IMR-90 (cell line): ENCODE measurements at regions not wholly inside any gene's neighbourhood (a gene's known extent, or its start where the extent isn't known, plus 50 kb on each side); places are given as distances from the start of the nearest gene placed in this dataset.

ENCODE experiments used
- ATAC-seq: fragments of 200-7000 bp; cut with Tn5 transposase; 2 replicates; pipeline ENCODE4 v1.9.1; 2020; ENCODE audit warnings: low read depth, mild to moderate bottlenecking, moderate library complexity
- BruUV-seq: library from RNA; stranded (reverse); fragments of 400-500 nt; replicated peaks from 2 replicates; lab custom pipeline; 2021; lab: Mats Ljungman, UMichigan
- CTCF ChIA-PET: fragments of 300-600 bp; formaldehyde crosslinking; extraction: SDS; loops from one replicate; lab custom pipeline; 2021; ENCODE audit warnings: antibody characterized with exemption; lab: Yijun Ruan, JAX
- POLR2A ChIA-PET: fragments of 300-600 bp; sonication (Branson Sonifier 250); formaldehyde crosslinking; loops from one replicate; lab custom pipeline; 2022; ENCODE audit warnings: antibody characterized with exemption; ENCODE audit not compliant: unreplicated experiment; lab: Charles Lee
- DNase-seq: peaks from one replicate; pipeline ENCODE4 v3.0.0; 2013
- H2AFZ ChIP-seq: replicated peaks from 2 replicates; pipeline ENCODE3; 2013; ENCODE audit warnings: low read length, mild to moderate bottlenecking; ENCODE audit not compliant: poor library complexity
- H2AK5ac ChIP-seq: 2 replicates; pipeline ENCODE4 v1.6.1; 2013; ENCODE audit warnings: low read depth, low read length, inconsistent platforms
- H2AK9ac ChIP-seq: replicated peaks from 2 replicates; pipeline ENCODE3; 2013; ENCODE audit warnings: mild to moderate bottlenecking, low read depth, low read length, moderate library complexity; ENCODE audit not compliant: poor library complexity
- H2BK120ac ChIP-seq: 2 replicates; pipeline ENCODE4 v1.6.1; 2013; ENCODE audit warnings: low read depth, low read length, inconsistent platforms
- H2BK15ac ChIP-seq: 3 replicates; pipeline ENCODE4 v1.6.1; 2013; ENCODE audit warnings: low read depth, low read length, inconsistent platforms
- H2BK20ac ChIP-seq: 2 replicates; pipeline ENCODE4 v1.6.1; 2013; ENCODE audit warnings: low read depth, mild to moderate bottlenecking, inconsistent platforms, low read length, moderate library complexity
- H2BK5ac ChIP-seq: 2 replicates; pipeline ENCODE4 v1.6.1; 2013; ENCODE audit warnings: mild to moderate bottlenecking, low read depth, low read length, inconsistent platforms; ENCODE audit not compliant: poor library complexity, severe bottlenecking
- H3K14ac ChIP-seq: replicated peaks from 2 replicates; pipeline ENCODE4 v1.6.1; 2013; ENCODE audit warnings: low read depth, low read length, inconsistent platforms
- H3K18ac ChIP-seq: 2 replicates; pipeline ENCODE4 v1.6.1; 2013; ENCODE audit warnings: low read depth, low read length, control low read depth
- H3K23ac ChIP-seq: 2 replicates; pipeline ENCODE4 v1.6.1; 2013; ENCODE audit warnings: low read depth, low read length, inconsistent platforms
- H3K27ac ChIP-seq: 2 replicates; pipeline ENCODE4 v1.5.1; 2013; ENCODE audit warnings: mild to moderate bottlenecking, control low read depth, low read length; ENCODE audit not compliant: insufficient read depth
- H3K27me3 ChIP-seq: 2 replicates; pipeline ENCODE4 v1.6.1; 2013; ENCODE audit warnings: low read length; ENCODE audit not compliant: control insufficient read depth, insufficient read depth
- H3K36me3 ChIP-seq: 2 replicates; pipeline ENCODE4 v1.6.1; 2013; ENCODE audit warnings: low read length, mixed read lengths; ENCODE audit not compliant: control insufficient read depth, insufficient read depth
- H3K4ac ChIP-seq: 2 replicates; pipeline ENCODE4 v1.6.1; 2013; ENCODE audit warnings: low read depth, low read length, inconsistent platforms
- H3K4me1 ChIP-seq: 2 replicates; pipeline ENCODE4 v1.6.1; 2013; ENCODE audit warnings: low read length, mixed read lengths; ENCODE audit not compliant: control insufficient read depth, insufficient read depth
- H3K4me2 ChIP-seq: 2 replicates; pipeline ENCODE4 v1.6.1; 2013; ENCODE audit warnings: low read depth, mild to moderate bottlenecking, control low read depth, low read length, moderate library complexity
- H3K4me3 ChIP-seq: 2 replicates; pipeline ENCODE4 v1.5.1; 2013; ENCODE audit warnings: low read depth, mild to moderate bottlenecking, control low read depth, low read length, moderate library complexity; ENCODE audit not compliant: insufficient read depth
- H3K56ac ChIP-seq: 2 replicates; pipeline ENCODE4 v1.6.1; 2013; ENCODE audit warnings: low read length, inconsistent platforms; ENCODE audit not compliant: insufficient read depth; ENCODE audit errors: extremely low read depth
- H3K79me1 ChIP-seq, 2 experiments: 2 replicates each; pipeline ENCODE4 v1.6.1; 2013; ENCODE audit warnings: low read length in 2 of 2, inconsistent platforms in 1 of 2, low read depth in 1 of 2
- H3K9ac ChIP-seq: 2 replicates; pipeline ENCODE4 v1.6.1; 2013; ENCODE audit warnings: low read depth, low read length, control low read depth
- H3K9me1 ChIP-seq: 2 replicates; pipeline ENCODE4 v1.6.1; 2013; ENCODE audit warnings: low read length, inconsistent platforms; ENCODE audit not compliant: insufficient read depth
- H3K9me3 ChIP-seq: 2 replicates; pipeline ENCODE4 v1.6.1; 2013; ENCODE audit warnings: low read length; ENCODE audit not compliant: control insufficient read depth, insufficient read depth
- H4K20me1 ChIP-seq: 2 replicates; pipeline ENCODE4 v1.6.1; 2013; ENCODE audit warnings: low read length, inconsistent platforms; ENCODE audit not compliant: insufficient read depth
- H4K5ac ChIP-seq: 2 replicates; pipeline ENCODE4 v1.6.1; 2013; ENCODE audit warnings: mild to moderate bottlenecking, low read depth, low read length, control low read depth
- H4K8ac ChIP-seq, 2 experiments: 2 replicates each; pipeline ENCODE4 v1.6.1; 2013; ENCODE audit warnings: low read depth in 2 of 2, low read length in 2 of 2, control low read depth in 1 of 2, inconsistent platforms in 1 of 2
- H4K91ac ChIP-seq: 2 replicates; pipeline ENCODE4 v1.6.1; 2013; ENCODE audit warnings: low read depth, low read length, inconsistent platforms; ENCODE audit not compliant: insufficient read depth
- BHLHE40 ChIP-seq: fragments of 150-350 bp; IDR thresholded peaks from 2 replicates; pipeline ENCODE4 v1.6.1; 2016; ENCODE audit warnings: mild to moderate bottlenecking, low read depth, low read length
- CEBPB ChIP-seq: IDR thresholded peaks from 2 replicates; pipeline ENCODE4 v1.6.1; 2012; ENCODE audit warnings: low read depth, low read length, improper control_type of control experiment
- CHD1 ChIP-seq: IDR thresholded peaks from 2 replicates; pipeline ENCODE4 v1.6.1; 2012; ENCODE audit warnings: low read depth, low read length, improper control_type of control experiment
- CTCF ChIP-seq: conservative IDR thresholded peaks from 2 replicates; pipeline ENCODE4 v1.5.1; 2012; ENCODE audit warnings: mild to moderate bottlenecking, low read depth, low read length, improper control_type of control experiment
- ELK1 ChIP-seq: fragments of 150-350 bp; IDR thresholded peaks from 2 replicates; pipeline ENCODE4 v1.6.1; 2016; ENCODE audit warnings: low read depth, mild to moderate bottlenecking, low read length, moderate library complexity, borderline replicate concordance
- FOS ChIP-seq: fragments of 150-350 bp; IDR thresholded peaks from 2 replicates; pipeline ENCODE4 v1.6.1; 2016; ENCODE audit warnings: low read depth, low read length
- MAFK ChIP-seq: IDR thresholded peaks from 2 replicates; pipeline ENCODE4 v1.6.1; 2012; ENCODE audit warnings: low read depth, low read length, improper control_type of control experiment
- MAZ ChIP-seq: IDR thresholded peaks from 2 replicates; pipeline ENCODE4 v1.6.1; 2012; ENCODE audit warnings: low read depth, mild to moderate bottlenecking, low read length, improper control_type of control experiment, moderate library complexity, borderline replicate concordance
- MXI1 ChIP-seq: IDR thresholded peaks from 2 replicates; pipeline ENCODE4 v1.6.1; 2012; ENCODE audit warnings: low read depth, mild to moderate bottlenecking, low read length, moderate library complexity, borderline replicate concordance
- NFE2L2 ChIP-seq: fragments of 150-350 bp; IDR thresholded peaks from 2 replicates; pipeline ENCODE4 v1.6.1; 2016; ENCODE audit warnings: low read depth, mild to moderate bottlenecking, low read length
- POLR2A ChIP-seq: IDR thresholded peaks from 2 replicates; pipeline ENCODE4 v1.6.1; 2012; ENCODE audit warnings: mild to moderate bottlenecking, low read depth, low read length
- RAD21 ChIP-seq: IDR thresholded peaks from 2 replicates; pipeline ENCODE4 v1.6.1; 2012; ENCODE audit warnings: low read length, improper control_type of control experiment
- RCOR1 ChIP-seq: IDR thresholded peaks from 2 replicates; pipeline ENCODE4 v1.6.1; 2012; ENCODE audit warnings: mild to moderate bottlenecking, low read length, improper control_type of control experiment; ENCODE audit not compliant: insufficient replicate concordance
- RFX5 ChIP-seq: IDR thresholded peaks from 2 replicates; pipeline ENCODE4 v1.8.0; 2012; ENCODE audit warnings: low read depth, mild to moderate bottlenecking, low read length, moderate library complexity
- SMC3 ChIP-seq: fragments of 150-350 bp; IDR thresholded peaks from 2 replicates; pipeline ENCODE4 v1.6.1; 2016; ENCODE audit warnings: low read depth, mild to moderate bottlenecking, antibody characterized with exemption, low read length, moderate library complexity
- USF2 ChIP-seq: fragments of 150-350 bp; IDR thresholded peaks from 2 replicates; pipeline ENCODE4 v1.6.1; 2017; ENCODE audit warnings: mild to moderate bottlenecking, antibody characterized with exemption, low read length, low read depth
- WGBS, 2 experiments: methylation state at CpG; one replicate each; pipeline versions ENCODE4 v1.1.5 to v1.1.7; 2013; ENCODE audit warnings: missing lambda C conversion rate in 2 of 2; ENCODE audit not compliant: insufficient read length in 1 of 2; ENCODE audit errors: extremely low coverage in 2 of 2; 5-methylcytosine and 5-hydroxymethylcytosine counted together
- dilution Hi-C: fragments of 300-500 bp; cut with HindIII; formaldehyde crosslinking; loops from one replicate; pipeline ENCODE4 v1.14.3; 2018; ENCODE audit warnings: low sequenced_read_pairs; ENCODE audit not compliant: unreplicated experiment
- in situ Hi-C: fragments of 300-500 bp; cut with MboI; formaldehyde crosslinking; loops from 3 replicates; pipeline ENCODE4 v1.14.3; 2019; ENCODE audit warnings: low sequenced_read_pairs, inconsistent platforms, mixed read lengths
- intact Hi-C: fragments of 100-400 bp; cut with micrococcal nuclease; formaldehyde crosslinking; loops from 2 replicates; pipeline ENCODE4 v1.10.0; 2022

- ChIA-PET POLR2A (no interaction called here), CTCF (no interaction called here)
- Histone ChIP-seq H2BK120ac (no peak overlapping the region), H3K9ac (no peak overlapping the region), H4K5ac (no peak overlapping the region), H2AFZ (no peak overlapping the region), H3K18ac (no peak overlapping the region), H3K4me1 (peaks cover 5% of the 10 kb centered on the region; the same call in 1 of the 2 replicates), H2BK15ac (no peak overlapping the region), H2AK5ac (no peak overlapping the region), H3K27ac (no peak overlapping the region), H3K9me1 (no peaks in the 10 kb centered on the region), H3K4me3 (no peak overlapping the region), H3K27me3 (peaks cover 19% of the 10 kb centered on the region), H3K4ac (no peak overlapping the region), H3K14ac (no peak overlapping the region), H3K9me3 (no peaks in the 10 kb centered on the region), H3K79me1 (no peaks in the 10 kb centered on the region), H4K91ac (no peak overlapping the region), H3K36me3 (no peaks in the 10 kb centered on the region), H3K23ac (no peak overlapping the region), H2BK5ac (no peak overlapping the region), H3K56ac (no peak overlapping the region), H3K4me2 (no peak overlapping the region), H2AK9ac (no peak overlapping the region), H4K20me1 (no peaks in the 10 kb centered on the region), H2BK20ac (no peak overlapping the region), H4K8ac (no peak overlapping the region)
- ATAC-seq (no peak), DNase-seq (no peak)
- dilution Hi-C loops (no loop called here), in situ Hi-C loops (loop anchor here (10.0 to 25.0 kb wide), 2 partner anchors 357 to 619 kb away; no protein-coding TSS in a partner anchor), intact Hi-C loops (no loop called here)
- TF ChIP-seq SMC3 = no peak
- TF ChIP-seq RCOR1 = no peak
- TF ChIP-seq BHLHE40 = no peak
- TF ChIP-seq NFE2L2 = no peak
- no peak for TF ChIP-seq FOS
- TF ChIP-seq RAD21 = no peak
- no peak for TF ChIP-seq CTCF
- TF ChIP-seq USF2 = no peak
- TF ChIP-seq RFX5 = no peak
- TF ChIP-seq CHD1 = no peak
- no peak for TF ChIP-seq MAFK
- no peak for TF ChIP-seq MXI1
- TF ChIP-seq MAZ = no peak
- no peak for TF ChIP-seq POLR2A
- TF ChIP-seq ELK1 = no peak
- TF ChIP-seq CEBPB = no peak
- 100% methylated on average over 4 of the region's 5 CpGs; no CpG with 5 or more reads in 1 of the 2 experiments for WGBS, 2 experiments
- BruUV-seq = no TSS peak
Measured at GRCh38 chr1:54481201-54481884, 66.7 kb upstream of the ACOT11 start.
